ENCODE measurements at regions not wholly inside any gene's neighbourhood (a gene's known extent, or its start where the extent isn't known, plus 50 kb on each side); places are given as distances from the start of the nearest gene placed in this dataset.

DNA sequence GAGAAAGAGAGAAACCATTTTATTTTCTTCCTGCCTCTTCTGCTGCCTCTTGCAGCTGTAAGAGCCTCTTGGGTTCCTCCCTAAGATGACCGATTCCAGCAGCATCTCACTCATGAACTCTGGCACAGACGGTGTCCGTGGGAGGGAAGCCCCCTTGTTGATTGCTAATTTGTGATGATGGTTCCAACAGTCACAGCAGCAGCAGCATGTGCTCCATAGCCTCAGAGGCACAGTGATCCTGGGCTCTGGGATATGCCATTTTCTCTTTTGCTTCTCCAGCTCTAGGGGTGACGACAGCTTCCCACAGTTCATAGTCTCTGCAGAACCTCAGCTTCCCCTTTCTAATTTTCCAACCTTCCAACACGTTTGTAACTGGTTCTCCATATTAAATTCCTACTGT is 324.2 kb upstream of the HS6ST1 start:
- H3K4me1 ChIP-seq, result no peaks in the 10 kb centered on the region
- TF ChIP-seq, protein P1, sequence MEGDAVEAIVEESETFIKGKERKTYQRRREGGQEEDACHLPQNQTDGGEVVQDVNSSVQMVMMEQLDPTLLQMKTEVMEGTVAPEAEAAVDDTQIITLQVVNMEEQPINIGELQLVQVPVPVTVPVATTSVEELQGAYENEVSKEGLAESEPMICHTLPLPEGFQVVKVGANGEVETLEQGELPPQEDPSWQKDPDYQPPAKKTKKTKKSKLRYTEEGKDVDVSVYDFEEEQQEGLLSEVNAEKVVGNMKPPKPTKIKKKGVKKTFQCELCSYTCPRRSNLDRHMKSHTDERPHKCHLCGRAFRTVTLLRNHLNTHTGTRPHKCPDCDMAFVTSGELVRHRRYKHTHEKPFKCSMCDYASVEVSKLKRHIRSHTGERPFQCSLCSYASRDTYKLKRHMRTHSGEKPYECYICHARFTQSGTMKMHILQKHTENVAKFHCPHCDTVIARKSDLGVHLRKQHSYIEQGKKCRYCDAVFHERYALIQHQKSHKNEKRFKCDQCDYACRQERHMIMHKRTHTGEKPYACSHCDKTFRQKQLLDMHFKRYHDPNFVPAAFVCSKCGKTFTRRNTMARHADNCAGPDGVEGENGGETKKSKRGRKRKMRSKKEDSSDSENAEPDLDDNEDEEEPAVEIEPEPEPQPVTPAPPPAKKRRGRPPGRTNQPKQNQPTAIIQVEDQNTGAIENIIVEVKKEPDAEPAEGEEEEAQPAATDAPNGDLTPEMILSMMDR (IDR thresholded peaks at IDR 0.05), result no peak
- no peaks in the 10 kb centered on the region for H3K9me3 ChIP-seq
- no peak overlapping the region for H3K27ac ChIP-seq
- intact Hi-C loops (cut with DNase I), result no loop called here
- peak; percentile 31 for ATAC-seq
- H3K4me3 ChIP-seq, result no peak overlapping the region
- peak; percentile 38 for DNase-seq
- H3K36me3 ChIP-seq, result no peaks in the 10 kb centered on the region
- no peaks in the 10 kb centered on the region for H3K27me3 ChIP-seq

DNA sequence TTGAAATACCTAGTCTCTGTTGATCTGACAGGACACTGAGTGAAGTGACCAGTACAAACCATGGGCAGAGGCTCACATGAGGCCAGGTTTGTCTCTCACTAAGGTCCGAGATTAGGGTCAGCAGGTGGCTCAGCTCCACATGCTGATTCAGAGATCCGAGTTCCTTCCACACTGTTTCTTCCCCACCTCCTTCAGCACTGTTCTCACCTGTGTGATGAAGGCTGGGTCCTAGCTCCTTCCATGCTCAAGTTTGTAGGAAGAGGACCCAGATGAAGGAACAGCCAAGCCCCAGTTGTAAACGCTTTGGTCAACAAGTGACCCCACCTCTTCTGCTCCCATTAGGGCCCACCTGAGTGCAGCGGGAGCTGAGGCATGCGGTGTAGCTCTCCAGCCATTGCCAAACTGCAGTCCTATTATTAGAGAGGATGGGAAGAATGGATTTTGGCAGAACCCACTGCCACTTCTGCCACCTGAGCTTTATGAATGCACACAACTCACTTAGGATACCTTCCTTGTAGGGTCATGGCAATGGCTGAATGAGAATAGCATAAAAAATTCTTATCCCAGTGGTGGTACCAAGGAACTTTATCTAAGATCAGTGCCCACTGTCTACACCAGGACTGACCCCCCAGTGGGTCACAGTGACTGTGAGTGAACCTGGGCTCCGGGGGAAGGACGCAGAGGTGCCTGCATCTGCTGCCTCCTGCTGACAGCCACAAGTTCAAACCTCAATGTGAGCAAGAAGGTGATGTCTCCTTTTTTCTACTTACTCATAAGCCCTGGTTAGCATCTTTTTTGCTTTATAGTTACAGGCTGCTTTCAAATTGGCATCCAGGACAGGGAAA is 324.8 kb upstream of the HS6ST1 start:
- no peak overlapping the region for H3K4me3 ChIP-seq
- DNase-seq, result peak; percentile 33

DNA sequence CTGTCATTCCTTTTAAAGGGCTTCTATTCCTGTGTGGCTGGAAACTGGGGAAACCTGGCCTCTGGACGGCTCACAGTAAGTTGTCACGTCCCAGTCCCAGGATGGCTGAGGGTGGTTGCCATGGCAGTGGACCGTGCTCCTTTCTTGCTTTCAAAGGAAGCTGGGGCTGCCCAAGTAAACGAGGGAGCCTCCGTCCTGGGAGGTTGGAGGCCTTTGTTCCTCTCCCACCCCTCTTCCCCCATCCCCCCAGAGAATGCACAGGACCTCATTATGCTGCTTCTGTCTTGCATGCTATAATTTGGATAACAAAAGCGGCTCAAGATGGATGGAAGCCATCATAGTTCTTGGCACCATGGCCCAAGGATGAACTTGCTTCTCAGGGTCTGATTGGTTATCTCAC is 325.5 kb upstream of the HS6ST1 start:
- Histone ChIP-seq H3K4me1 (no peaks in the 10 kb centered on the region), H3K4me3 (no peak overlapping the region), H3K27me3 (no peaks in the 10 kb centered on the region), H3K36me3 (no peaks in the 10 kb centered on the region), H3K9me3 (no peaks in the 10 kb centered on the region), H3K27ac (no peak overlapping the region)
- DNase-seq, result no peak
- TF ChIP-seq, protein P1 (IDR thresholded peaks at IDR 0.05), result no peak
- intact Hi-C loops (cut with DNase I), result no loop called here
- no peak for ATAC-seq

More for the DNA sequence above, 324.8 kb upstream of the HS6ST1 start:
- H3K9me3 ChIP-seq, result no peaks in the 10 kb centered on the region
- intact Hi-C loops (cut with DNase I), result no loop called here
- no peaks in the 10 kb centered on the region for H3K27me3 ChIP-seq
- H3K27ac ChIP-seq, result no peak overlapping the region
- no peaks in the 10 kb centered on the region for H3K4me1 ChIP-seq
- no peak for ATAC-seq
- TF ChIP-seq, protein P1 (IDR thresholded peaks at IDR 0.05), result no peak
- H3K36me3 ChIP-seq, result no peaks in the 10 kb centered on the region

DNA sequence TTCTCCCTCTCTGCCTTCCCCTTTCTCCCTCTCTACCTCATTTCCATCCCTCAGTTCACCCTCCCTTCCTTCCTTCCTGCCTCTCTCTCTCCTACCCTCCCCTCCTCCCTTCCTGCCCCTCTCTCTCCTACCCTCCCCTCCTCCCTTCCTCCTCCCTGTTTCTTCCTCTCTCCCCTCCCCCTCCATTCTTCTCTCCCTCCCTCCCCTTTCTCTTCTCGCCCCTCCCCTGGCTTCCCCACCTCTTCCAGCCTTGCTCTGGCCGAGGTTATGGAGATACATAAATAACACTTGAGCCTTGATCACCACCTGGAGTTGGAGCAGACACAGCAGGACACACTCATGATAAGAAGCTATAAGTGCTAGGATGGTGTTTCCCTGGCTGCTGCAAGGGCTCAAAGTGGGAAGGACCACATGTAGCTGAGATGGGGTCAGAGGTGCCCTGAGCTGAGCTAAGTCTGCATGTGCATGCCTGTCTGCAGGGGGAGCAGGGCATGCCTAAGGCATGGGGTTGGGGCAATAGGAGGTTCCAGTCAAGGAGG is 326.1 kb upstream of the HS6ST1 start:
- H3K27me3 ChIP-seq, result no peaks in the 10 kb centered on the region
- TF ChIP-seq, protein P1 (IDR thresholded peaks at IDR 0.05), result no peak

DNA sequence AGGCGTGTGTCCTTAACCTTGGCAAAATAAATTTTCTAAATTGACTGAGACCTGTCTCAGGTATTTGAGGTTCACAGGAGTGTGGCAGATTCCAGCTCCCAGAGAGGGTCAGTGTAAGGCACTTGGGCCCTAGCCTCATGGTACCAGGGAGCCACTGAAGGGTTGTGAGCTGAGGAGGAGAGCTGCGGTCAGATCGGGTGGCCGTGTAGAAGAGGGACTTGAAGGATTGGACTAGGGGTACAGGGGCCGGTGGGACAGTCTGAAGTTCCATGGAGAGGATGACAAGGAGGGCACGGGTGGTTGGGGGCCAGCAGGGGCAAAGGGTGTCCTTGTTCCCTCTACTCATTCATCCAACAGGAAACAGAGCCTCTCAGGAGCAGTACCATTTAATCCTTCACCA is 327.0 kb upstream of the HS6ST1 start:
- H3K27ac ChIP-seq, result no peak overlapping the region
- no peaks in the 10 kb centered on the region for H3K27me3 ChIP-seq
- no peak for ATAC-seq
- no peaks in the 10 kb centered on the region for H3K4me1 ChIP-seq
- H3K9me3 ChIP-seq, result no peaks in the 10 kb centered on the region
- no peak overlapping the region for H3K4me3 ChIP-seq
- TF ChIP-seq, protein P1 (IDR thresholded peaks at IDR 0.05), result no peak
- H3K36me3 ChIP-seq, result no peaks in the 10 kb centered on the region
- DNase-seq, result peak; percentile 30
- intact Hi-C loops (cut with DNase I), result no loop called here

More for the DNA sequence above, 326.1 kb upstream of the HS6ST1 start:
- no peak overlapping the region for H3K27ac ChIP-seq
- no peak for ATAC-seq
- H3K36me3 ChIP-seq, result no peaks in the 10 kb centered on the region
- intact Hi-C loops (cut with DNase I), result no loop called here
- no peaks in the 10 kb centered on the region for H3K4me1 ChIP-seq
- peak; percentile 38 for DNase-seq
- no peak overlapping the region for H3K4me3 ChIP-seq
- H3K9me3 ChIP-seq, result no peaks in the 10 kb centered on the region
